ENCODE measurements at regions not wholly inside any gene's neighbourhood (a gene's known extent, or its start where the extent isn't known, plus 50 kb on each side); places are given as distances from the start of the nearest gene placed in this dataset.

DNA sequence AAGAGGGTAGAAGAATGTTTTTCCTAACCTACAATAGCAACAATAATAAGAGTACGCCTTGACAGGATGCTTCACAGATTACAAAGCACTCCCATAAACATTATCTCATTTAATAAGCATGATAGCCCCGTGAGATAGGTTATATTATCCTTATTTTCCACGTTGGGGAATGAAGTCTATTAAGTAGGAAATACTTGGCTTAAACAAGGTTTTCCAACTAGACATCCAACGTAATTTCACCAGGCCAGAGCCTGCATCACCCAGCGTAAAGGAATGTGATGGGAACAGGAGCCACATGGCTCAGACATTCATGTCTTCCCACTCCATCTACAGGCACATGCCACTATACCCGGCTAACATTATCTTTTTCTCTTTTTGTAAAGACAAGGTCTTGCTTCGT, 223.4 kb upstream of the AMIGO2 start:
- Histone ChIP-seq H3K36me3 (ENCODE audit: control insufficient read depth in 2 of 2, extremely low read depth in 1 of 2, insufficient read depth in 1 of 2, low read length in 1 of 2) (peaks cover 0 to 3% of the 10 kb centered on the region in 2 donors), H3K27me3 (replicated peaks in 1 of 2; ENCODE audit: control insufficient read depth in 2 of 2, extremely low read depth in 1 of 2, insufficient read depth in 2 of 2, low read length in 1 of 2) (no peaks in the 10 kb centered on the region), H3K4me1 (ENCODE audit: control insufficient read depth in 1 of 2, extremely low read depth in 1 of 2, insufficient read depth in 2 of 2, low read length in 2 of 2) (peaks cover 11 to 22% of the 10 kb centered on the region in 2 experiments), H3K4me3 (ENCODE audit: control insufficient read depth in 1 of 2, extremely low read depth in 1 of 2, low read length in 1 of 2) (no peak overlapping the region), H3K27ac (ENCODE audit: low read length) (no peak overlapping the region), H3K9me3 (peaks cover 3% of the 10 kb centered on the region)
- Mint-ChIP-seq H3K36me3 (peaks cover 4% of the 10 kb centered on the region), H3K27ac (peak overlapping the region; percentile 23 to 67), H3K4me3 (no peak overlapping the region), H3K4me1 (peaks cover 57 to 63% (median 58%) of the 10 kb centered on the region in 3 donors), H3K27me3 (no peaks in the 10 kb centered on the region), H3K9me3 (peaks cover 0 to 21% (median 4%) of the 10 kb centered on the region in 3 donors)
- ChIA-PET CTCF (interaction anchor here (0.6 to 1.6 kb wide), 4 partner anchors 11 to 95 kb away, joined by 3 to 5 read pairs (median 4); no protein-coding TSS in a partner anchor), POLR2A (no interaction called here)
- WGBS (ENCODE audit: insufficient coverage), result 93% methylated on average over 4 of the region's 7 CpGs
- ATAC-seq (replicated peaks in 1 of 4) (no peak), DNase-seq (no peak)

- Mint-ChIP-seq H3K4me1 (peaks cover 57 to 64% (median 57%) of the 10 kb centered on the region in 3 donors), H3K27me3 (no peaks in the 10 kb centered on the region), H3K27ac (peak overlapping the region; percentile 65 to 71), H3K36me3 (peaks cover 4% of the 10 kb centered on the region), H3K4me3 (no peak overlapping the region), H3K9me3 (peaks cover 0 to 21% (median 4%) of the 10 kb centered on the region in 3 donors)
- Histone ChIP-seq H3K4me1 (ENCODE audit: control insufficient read depth in 1 of 2, extremely low read depth in 1 of 2, insufficient read depth in 2 of 2, low read length in 2 of 2) (peaks cover 13 to 20% of the 10 kb centered on the region in 2 experiments), H3K9me3 (peaks cover 3% of the 10 kb centered on the region), H3K4me3 (ENCODE audit: control insufficient read depth in 1 of 2, extremely low read depth in 1 of 2, low read length in 1 of 2) (no peak overlapping the region), H3K36me3 (ENCODE audit: control insufficient read depth in 2 of 2, extremely low read depth in 1 of 2, insufficient read depth in 1 of 2, low read length in 1 of 2) (peaks cover 0 to 3% of the 10 kb centered on the region in 2 donors), H3K27ac (ENCODE audit: low read length) (no peak overlapping the region), H3K27me3 (replicated peaks in 1 of 2; ENCODE audit: control insufficient read depth in 2 of 2, extremely low read depth in 1 of 2, insufficient read depth in 2 of 2, low read length in 1 of 2) (no peaks in the 10 kb centered on the region)
- DNase-seq, result no peak
- WGBS (ENCODE audit: insufficient coverage), result 0% methylated on average over 1 of the region's 6 CpGs
- ATAC-seq (replicated peaks in 1 of 4), result no peak
- CTCF ChIA-PET, result interaction anchor here (0.9 to 1.6 kb wide), 5 partner anchors 25 to 270 kb away, joined by 3 to 5 read pairs (median 3); no protein-coding TSS in a partner anchor
- POLR2A ChIA-PET, result interaction anchor here (0.6 to 0.7 kb wide), 2 partner anchors 10 to 16 kb away, joined by 3 to 5 read pairs; no protein-coding TSS in a partner anchor
Observed at GRCh38 chr12:47302111-47302671, 222.4 kb upstream of the AMIGO2 start.

DNA sequence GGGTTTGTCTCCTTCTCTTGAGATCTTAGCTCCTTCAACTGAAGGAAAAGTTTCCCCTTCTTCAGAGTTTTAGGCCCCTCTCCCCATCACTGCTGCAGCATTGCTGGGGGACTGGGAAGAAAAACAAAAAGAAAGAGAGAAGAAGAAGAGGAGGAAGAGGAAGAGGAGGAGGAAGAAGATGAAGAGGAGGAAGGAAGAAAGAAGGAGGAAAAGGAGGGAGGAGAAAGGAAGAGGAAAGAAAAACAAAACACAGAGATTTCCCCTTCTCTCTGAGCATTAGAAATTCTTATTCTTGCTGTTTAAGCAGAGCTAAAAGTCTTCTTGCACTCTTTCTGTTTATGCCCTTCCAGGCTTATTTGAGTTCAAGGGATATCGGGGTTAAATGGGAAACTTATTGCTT, 219.8 kb upstream of the AMIGO2 start:
- H3K27me3 ChIP-seq (replicated peaks in 1 of 2; ENCODE audit: control insufficient read depth in 2 of 2, extremely low read depth in 1 of 2, insufficient read depth in 2 of 2, low read length in 1 of 2), result no peaks in the 10 kb centered on the region
- peaks cover 0 to 3% of the 10 kb centered on the region in 2 donors for H3K36me3 ChIP-seq (ENCODE audit: control insufficient read depth in 2 of 2, extremely low read depth in 1 of 2, insufficient read depth in 1 of 2, low read length in 1 of 2)
- POLR2A ChIA-PET, result no interaction called here
- Mint-ChIP-seq H3K4me1 (peaks cover 63 to 68% (median 65%) of the 10 kb centered on the region in 3 donors), H3K4me3 (peak overlapping the region in 1 of 3 donors; percentile 56), H3K27ac (peak overlapping the region; percentile 83 to 86), H3K27me3 (no peaks in the 10 kb centered on the region), H3K36me3 (no peaks in the 10 kb centered on the region), H3K9me3 (peaks cover 0 to 12% (median 4%) of the 10 kb centered on the region in 3 donors)
- peak overlapping the region; percentile 28 for H3K27ac ChIP-seq (ENCODE audit: low read length)
- H3K4me3 ChIP-seq (ENCODE audit: control insufficient read depth in 1 of 2, extremely low read depth in 1 of 2, low read length in 1 of 2), result no peak overlapping the region
- WGBS (ENCODE audit: insufficient coverage), result no CpG with 5 or more reads among the region's 1 CpG
- CTCF ChIA-PET, result interaction anchor here in 1 of 2 donors (0.6 kb wide), 1 partner anchor 1126 kb away, joined by 4 read pairs; no protein-coding TSS in a partner anchor
- peaks cover 3% of the 10 kb centered on the region for H3K9me3 ChIP-seq
- ATAC-seq (replicated peaks in 1 of 4), result no peak
- peaks cover 15% of the 10 kb centered on the region in 2 experiments for H3K4me1 ChIP-seq (ENCODE audit: control insufficient read depth in 1 of 2, extremely low read depth in 1 of 2, insufficient read depth in 2 of 2, low read length in 2 of 2)
- no peak for DNase-seq

DNA sequence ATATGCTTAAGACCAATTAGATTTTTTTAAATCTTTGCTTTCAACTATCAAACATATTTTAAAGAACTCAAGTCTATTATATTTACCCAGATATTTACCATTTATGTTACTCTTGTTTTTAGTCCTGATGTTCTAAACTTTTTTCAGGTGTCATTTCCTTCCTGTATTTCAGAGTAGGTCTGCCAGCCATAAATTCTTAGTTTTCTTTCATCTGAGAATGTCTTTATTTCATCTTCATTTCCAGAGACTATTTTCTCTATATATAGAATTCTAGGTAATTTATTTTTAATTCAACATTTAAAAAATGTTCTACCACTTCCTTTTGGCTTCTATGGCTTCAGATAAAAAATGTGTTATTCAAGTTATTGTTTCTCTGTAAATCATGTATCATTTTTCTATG, 218.2 kb upstream of the AMIGO2 start:
- H3K4me1 Mint-ChIP-seq, result peaks cover 55 to 73% (median 56%) of the 10 kb centered on the region in 3 donors
- no peak overlapping the region for H3K4me3 ChIP-seq (ENCODE audit: control insufficient read depth in 1 of 2, extremely low read depth in 1 of 2, low read length in 1 of 2)
- CTCF ChIA-PET, result interaction anchor here in 1 of 2 donors (1.2 to 1.7 kb wide), 2 partner anchors 25 to 100 kb away, joined by 3 read pairs; no protein-coding TSS in a partner anchor

GRCh38 chr12:47296828-47297227, 217.1 kb upstream of the AMIGO2 start:
- Mint-ChIP-seq H3K27me3 (no peaks in the 10 kb centered on the region), H3K4me3 (no peak overlapping the region), H3K36me3 (no peaks in the 10 kb centered on the region), H3K4me1 (peaks cover 44 to 61% (median 47%) of the 10 kb centered on the region in 3 donors), H3K27ac (peak overlapping the region in 1 of 2 donors; percentile 50), H3K9me3 (peaks cover 0 to 12% (median 4%) of the 10 kb centered on the region in 3 donors)
- no peaks in the 10 kb centered on the region for H3K27me3 ChIP-seq (replicated peaks in 1 of 2; ENCODE audit: control insufficient read depth in 2 of 2, extremely low read depth in 1 of 2, insufficient read depth in 2 of 2, low read length in 1 of 2)
- no peak for DNase-seq
- CTCF ChIA-PET, result no interaction called here
- peaks cover 0 to 3% of the 10 kb centered on the region in 2 donors for H3K36me3 ChIP-seq (ENCODE audit: control insufficient read depth in 2 of 2, extremely low read depth in 1 of 2, insufficient read depth in 1 of 2, low read length in 1 of 2)
- peaks cover 3% of the 10 kb centered on the region for H3K9me3 ChIP-seq
- no peak overlapping the region for H3K27ac ChIP-seq (ENCODE audit: low read length)
- no peak for ATAC-seq (replicated peaks in 1 of 4)
- H3K4me1 ChIP-seq (ENCODE audit: control insufficient read depth in 1 of 2, extremely low read depth in 1 of 2, insufficient read depth in 2 of 2, low read length in 2 of 2), result peaks cover 15% of the 10 kb centered on the region in 2 experiments
- H3K4me3 ChIP-seq (ENCODE audit: control insufficient read depth in 1 of 2, extremely low read depth in 1 of 2, low read length in 1 of 2), result no peak overlapping the region
- POLR2A ChIA-PET, result interaction anchor here in 1 of 2 donors (0.9 kb wide), 1 partner anchor 83 kb away, joined by 3 read pairs; no protein-coding TSS in a partner anchor

More for the DNA sequence above, 218.2 kb upstream of the AMIGO2 start:
- H3K27ac Mint-ChIP-seq, result peak overlapping the region; percentile 83 to 86
- DNase-seq, result no peak
- H3K36me3 Mint-ChIP-seq, result no peaks in the 10 kb centered on the region
- peaks cover 0 to 12% (median 4%) of the 10 kb centered on the region in 3 donors for H3K9me3 Mint-ChIP-seq
- ATAC-seq (replicated peaks in 1 of 4), result peak in 3 of 4 experiments; percentile 19 to 73 (median 27)
- Histone ChIP-seq H3K36me3 (ENCODE audit: control insufficient read depth in 2 of 2, extremely low read depth in 1 of 2, insufficient read depth in 1 of 2, low read length in 1 of 2) (peaks cover 0 to 3% of the 10 kb centered on the region in 2 donors), H3K4me1 (ENCODE audit: control insufficient read depth in 1 of 2, extremely low read depth in 1 of 2, insufficient read depth in 2 of 2, low read length in 2 of 2) (peaks cover 15% of the 10 kb centered on the region in 2 experiments), H3K9me3 (peaks cover 3% of the 10 kb centered on the region), H3K27me3 (replicated peaks in 1 of 2; ENCODE audit: control insufficient read depth in 2 of 2, extremely low read depth in 1 of 2, insufficient read depth in 2 of 2, low read length in 1 of 2) (no peaks in the 10 kb centered on the region), H3K27ac (ENCODE audit: low read length) (no peak overlapping the region)
- POLR2A ChIA-PET, result interaction anchor here in 1 of 2 donors (0.6 kb wide), 1 partner anchor 21 kb away, joined by 3 read pairs; no protein-coding TSS in a partner anchor
- H3K4me3 Mint-ChIP-seq, result peak overlapping the region in 1 of 3 donors; percentile 56
- H3K27me3 Mint-ChIP-seq, result no peaks in the 10 kb centered on the region

- Mint-ChIP-seq H3K27ac (no peak overlapping the region), H3K9me3 (peaks cover 0 to 2% (median 1%) of the 10 kb centered on the region in 3 donors), H3K4me3 (no peak overlapping the region), H3K36me3 (no peaks in the 10 kb centered on the region), H3K27me3 (no peaks in the 10 kb centered on the region), H3K4me1 (peaks cover 22 to 37% (median 27%) of the 10 kb centered on the region in 3 donors)
- no peaks in the 10 kb centered on the region for H3K36me3 ChIP-seq (ENCODE audit: control insufficient read depth in 2 of 2, extremely low read depth in 1 of 2, insufficient read depth in 1 of 2, low read length in 1 of 2)
- ChIA-PET POLR2A (interaction anchor here in 1 of 2 donors (0.7 kb wide), 1 partner anchor 42 kb away, joined by 3 read pairs; no protein-coding TSS in a partner anchor), CTCF (interaction anchor here in 1 of 2 donors (0.6 kb wide), 1 partner anchor 16 kb away, joined by 3 read pairs; no protein-coding TSS in a partner anchor)
- no peak overlapping the region for H3K4me3 ChIP-seq (ENCODE audit: control insufficient read depth in 1 of 2, extremely low read depth in 1 of 2, low read length in 1 of 2)
- no peak for DNase-seq
- no peak for ATAC-seq (replicated peaks in 1 of 4)
- no peaks in the 10 kb centered on the region for H3K9me3 ChIP-seq
- H3K27ac ChIP-seq (ENCODE audit: low read length), result no peak overlapping the region
- 94% methylated on average over 6 of the region's 13 CpGs for WGBS (ENCODE audit: insufficient coverage)
- H3K4me1 ChIP-seq (ENCODE audit: control insufficient read depth in 1 of 2, extremely low read depth in 1 of 2, insufficient read depth in 2 of 2, low read length in 2 of 2), result peaks cover 4 to 7% of the 10 kb centered on the region in 2 experiments
- no peaks in the 10 kb centered on the region for H3K27me3 ChIP-seq (replicated peaks in 1 of 2; ENCODE audit: control insufficient read depth in 2 of 2, extremely low read depth in 1 of 2, insufficient read depth in 2 of 2, low read length in 1 of 2)
Observed at GRCh38 chr12:47293406-47293805, 213.6 kb upstream of the AMIGO2 start.

All from T-cell (primary cell).